ENCODE measurements at regions not wholly inside any gene's neighbourhood (a gene's known extent, or its start where the extent isn't known, plus 50 kb on each side); places are given as distances from the start of the nearest gene placed in this dataset.

GRCh38 chr1:95396557-95396956 lies 162.5 kb downstream of the RWDD3 start:
- TF ChIP-seq CTCF (IDR thresholded peaks at IDR 0.05; ENCODE audit: low read depth, low read length), result no peak
- DNase-seq (ENCODE audit: extremely low read depth, low read depth), result no peak

GRCh38 chr1:95402780-95403179 lies 168.8 kb downstream of the RWDD3 start:
- DNase-seq (ENCODE audit: extremely low read depth, low read depth), result no peak
- no peak for TF ChIP-seq CTCF (IDR thresholded peaks at IDR 0.05; ENCODE audit: low read depth, low read length)

GRCh38 chr1:95406279-95406678 lies 172.3 kb downstream of the RWDD3 start:
- no peak for DNase-seq (ENCODE audit: extremely low read depth, low read depth)
- no peak for TF ChIP-seq CTCF (IDR thresholded peaks at IDR 0.05; ENCODE audit: low read depth, low read length)

- TF ChIP-seq CTCF (IDR thresholded peaks at IDR 0.05; ENCODE audit: low read depth, low read length), result no peak
- DNase-seq (ENCODE audit: extremely low read depth, low read depth), result no peak
Measured at GRCh38 chr1:95407131-95407885, 173.3 kb downstream of the RWDD3 start.

GRCh38 chr1:95407886-95408291 lies 173.9 kb downstream of the RWDD3 start:
- no peak for TF ChIP-seq CTCF (IDR thresholded peaks at IDR 0.05; ENCODE audit: low read depth, low read length)
- DNase-seq (ENCODE audit: extremely low read depth, low read depth), result no peak

GRCh38 chr1:95408507-95409136 lies 174.6 kb downstream of the RWDD3 start:
- no peak for DNase-seq (ENCODE audit: extremely low read depth, low read depth)
- TF ChIP-seq CTCF (IDR thresholded peaks at IDR 0.05; ENCODE audit: low read depth, low read length), result no peak

GRCh38 chr1:95409276-95409675 lies 175.3 kb downstream of the RWDD3 start:
- no peak for TF ChIP-seq CTCF (IDR thresholded peaks at IDR 0.05; ENCODE audit: low read depth, low read length)

More at GRCh38 chr1:95409276-95409675, 175.3 kb downstream of the RWDD3 start:
- no peak for DNase-seq (ENCODE audit: extremely low read depth, low read depth)

Data from AG09319 (cell line).